GM10266 (cell line): ENCODE measurements at regions not wholly inside any gene's neighbourhood (a gene's known extent, or its start where the extent isn't known, plus 50 kb on each side); places are given as distances from the start of the nearest gene placed in this dataset.

Experiments
- DNase-seq: peaks from one replicate; pipeline ENCODE4 v3.0.0; 2012; ENCODE audit errors: extremely low spot score
- TF ChIP-seq, protein P1 (sequence below): IDR thresholded peaks from 2 replicates; pipeline ENCODE4 v1.5.1; 2012; ENCODE audit warnings: mild to moderate bottlenecking, low read depth; ENCODE audit not compliant: control insufficient read depth, insufficient read depth; ENCODE audit errors: missing control alignments

GRCh38 chr5:103801681-103802080 lies 239.1 kb upstream of the NUDT12 start:
- DNase-seq, result no peak

DNA sequence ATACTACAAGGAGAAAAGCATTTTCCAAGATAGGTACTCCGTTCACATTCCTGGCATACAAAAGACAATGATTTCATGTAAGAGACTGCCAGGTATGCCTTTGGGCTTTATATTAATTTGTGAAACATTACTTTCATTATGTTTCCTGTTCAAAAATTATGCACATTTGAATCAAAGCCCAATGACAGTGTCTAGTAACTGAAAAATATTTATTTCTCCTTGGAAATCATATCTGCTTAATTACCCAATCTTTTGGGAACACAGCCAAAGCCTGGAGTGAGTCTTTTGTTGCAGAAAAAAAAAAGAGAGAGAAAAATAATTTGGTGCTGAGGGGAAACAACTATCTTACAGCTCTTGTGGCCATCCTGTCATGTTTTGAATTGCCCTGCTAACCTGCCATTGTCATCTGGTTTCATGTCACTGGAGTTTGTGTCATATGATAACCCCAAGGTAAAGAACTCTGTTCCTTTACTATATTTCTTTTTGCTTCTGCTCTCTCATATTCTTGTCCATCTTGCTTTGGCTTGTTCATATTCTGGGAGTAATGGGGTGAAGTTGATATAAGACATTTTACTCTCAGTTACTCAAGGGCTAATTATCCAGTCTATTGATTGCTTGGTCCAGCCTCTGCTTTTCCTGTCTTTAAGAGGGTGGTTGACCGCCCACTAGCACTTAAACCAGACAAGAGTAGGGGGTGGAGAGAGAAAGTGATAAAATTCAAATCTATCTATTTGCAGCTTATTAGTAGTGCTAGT lies 238.3 kb upstream of the NUDT12 start:
- TF ChIP-seq, protein P1, sequence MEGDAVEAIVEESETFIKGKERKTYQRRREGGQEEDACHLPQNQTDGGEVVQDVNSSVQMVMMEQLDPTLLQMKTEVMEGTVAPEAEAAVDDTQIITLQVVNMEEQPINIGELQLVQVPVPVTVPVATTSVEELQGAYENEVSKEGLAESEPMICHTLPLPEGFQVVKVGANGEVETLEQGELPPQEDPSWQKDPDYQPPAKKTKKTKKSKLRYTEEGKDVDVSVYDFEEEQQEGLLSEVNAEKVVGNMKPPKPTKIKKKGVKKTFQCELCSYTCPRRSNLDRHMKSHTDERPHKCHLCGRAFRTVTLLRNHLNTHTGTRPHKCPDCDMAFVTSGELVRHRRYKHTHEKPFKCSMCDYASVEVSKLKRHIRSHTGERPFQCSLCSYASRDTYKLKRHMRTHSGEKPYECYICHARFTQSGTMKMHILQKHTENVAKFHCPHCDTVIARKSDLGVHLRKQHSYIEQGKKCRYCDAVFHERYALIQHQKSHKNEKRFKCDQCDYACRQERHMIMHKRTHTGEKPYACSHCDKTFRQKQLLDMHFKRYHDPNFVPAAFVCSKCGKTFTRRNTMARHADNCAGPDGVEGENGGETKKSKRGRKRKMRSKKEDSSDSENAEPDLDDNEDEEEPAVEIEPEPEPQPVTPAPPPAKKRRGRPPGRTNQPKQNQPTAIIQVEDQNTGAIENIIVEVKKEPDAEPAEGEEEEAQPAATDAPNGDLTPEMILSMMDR, result no peak
- no peak for DNase-seq

More at GRCh38 chr5:103801681-103802080, 239.1 kb upstream of the NUDT12 start:
- TF ChIP-seq, protein P1, result no peak

DNA sequence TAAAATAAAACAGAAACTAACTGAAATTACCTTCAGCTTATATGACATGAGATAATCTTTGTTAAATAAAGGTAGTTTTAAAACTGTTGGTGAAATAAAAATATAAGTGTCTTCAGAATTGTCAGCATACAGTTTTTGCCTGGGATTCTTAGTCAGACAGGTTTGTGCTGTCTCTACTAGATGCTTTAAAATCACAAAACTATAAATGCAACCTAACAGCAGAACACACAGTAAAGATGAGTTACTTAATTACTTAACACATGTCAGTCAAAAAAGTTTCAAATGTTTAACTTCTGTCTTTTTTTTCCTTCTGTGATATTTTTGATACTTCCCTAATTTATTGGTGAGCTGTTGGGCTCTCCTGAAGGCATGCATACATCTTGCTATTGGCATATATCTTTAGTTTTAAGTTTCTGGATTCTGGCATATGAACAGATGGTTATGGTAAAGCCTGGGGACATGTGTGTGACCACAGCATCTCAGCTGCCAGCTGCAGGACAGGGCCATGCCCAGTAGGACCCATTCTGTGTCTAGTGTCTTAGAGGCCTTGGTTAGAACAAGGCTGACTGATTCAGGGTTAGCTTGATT lies 231.1 kb upstream of the NUDT12 start:
- no peak for DNase-seq
- TF ChIP-seq, protein P1, result no peak

GRCh38 chr5:103785569-103785968 lies 223.0 kb upstream of the NUDT12 start:
- DNase-seq, result no peak
- TF ChIP-seq, protein P1, result no peak

GRCh38 chr5:103783669-103784068 lies 221.1 kb upstream of the NUDT12 start:
- TF ChIP-seq, protein P1, result no peak
- DNase-seq, result no peak

DNA sequence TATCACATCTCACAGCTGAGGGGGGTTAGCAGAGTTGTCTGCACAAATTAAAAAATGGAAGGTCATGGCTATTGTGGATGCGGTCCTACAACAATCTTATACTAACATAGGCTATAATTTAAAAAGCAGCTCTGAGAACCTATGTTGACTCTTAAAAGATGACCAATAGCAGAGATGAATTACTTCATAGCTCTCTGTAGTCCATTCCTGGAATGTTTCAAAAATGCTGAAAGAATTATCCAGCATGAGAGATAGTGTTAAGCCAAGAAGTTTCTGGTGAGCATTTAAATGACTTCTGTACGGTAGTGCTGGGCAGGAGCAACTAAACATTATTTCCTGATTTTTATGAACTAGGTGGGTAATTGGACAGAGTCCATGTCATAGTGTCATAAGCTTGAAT lies 218.2 kb upstream of the NUDT12 start:
- TF ChIP-seq, protein P1, result no peak
- DNase-seq, result no peak

DNA sequence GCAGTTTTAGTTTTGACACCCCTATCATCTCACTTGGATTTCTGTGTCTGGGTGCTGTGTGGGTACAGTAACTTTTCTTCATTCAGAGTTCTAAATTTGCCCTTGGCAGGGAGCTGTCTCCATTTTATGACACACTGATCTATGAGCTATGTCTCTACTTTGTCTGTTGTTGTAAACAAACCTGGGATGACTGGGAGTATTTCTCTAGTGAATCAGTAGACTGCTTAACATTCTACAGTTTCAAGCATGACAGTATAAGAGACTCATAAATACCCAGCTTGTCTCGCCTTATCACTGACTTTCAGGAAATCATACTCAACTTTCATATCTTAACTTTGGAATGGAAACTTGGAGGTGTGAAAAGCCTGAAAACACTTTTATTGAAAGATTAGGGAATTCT lies 212.1 kb upstream of the NUDT12 start:
- TF ChIP-seq, protein P1, result no peak
- no peak for DNase-seq
